ENCODE measurements at regions not wholly inside any gene's neighbourhood (a gene's known extent, or its start where the extent isn't known, plus 50 kb on each side); places are given as distances from the start of the nearest gene placed in this dataset.

- TF ChIP-seq CTCF (IDR thresholded peaks at IDR 0.05; ENCODE audit: insufficient read depth, low read depth, low read length) = no peak
- TF ChIP-seq EZH2 (IDR thresholded peaks at IDR 0.05; ENCODE audit: insufficient read depth, low read length) = no peak
These were observed 253.6 kb upstream of the VLDLR start for GRCh38 chr9:2367970-2368369.

Measured in astrocyte (in vitro differentiated cells and primary cell).